ENCODE measurements at regions not wholly inside any gene's neighbourhood (a gene's known extent, or its start where the extent isn't known, plus 50 kb on each side); places are given as distances from the start of the nearest gene placed in this dataset.

GRCh38 chr1:98090351-98090750 lies 169.5 kb upstream of the DPYD start:
- no peak for TF ChIP-seq CTCF (IDR thresholded peaks at IDR 0.05)
- no peak for TF ChIP-seq POLR2A (IDR thresholded peaks at IDR 0.05)

Measured in adrenal gland (tissue), 5 donors.